SK-N-SH (cell line): ENCODE measurements at regions not wholly inside any gene's neighbourhood (a gene's known extent, or its start where the extent isn't known, plus 50 kb on each side); places are given as distances from the start of the nearest gene placed in this dataset.

Source experiments
- CTCF ChIA-PET: fragments of 300-600, 350-600 bp; formaldehyde crosslinking; extraction: SDS; loops from one replicate; lab custom pipeline; 2021; lab: Yijun Ruan, JAX
- POLR2A ChIA-PET: fragments of 350-600 bp; sonication (Branson Sonifier 250); formaldehyde crosslinking; extraction: SDS; loops from one replicate; lab custom pipeline; 2020; ENCODE audit warnings: antibody characterized with exemption, inconsistent platforms; lab: Yijun Ruan, JAX
- DNase-seq: peaks from one replicate; pipeline ENCODE4 v3.0.0; 2012
- H2AFZ ChIP-seq: fragments of 200-600 bp; sonication (generic); 2 replicates; pipeline ENCODE4 v1.8.1; 2016; ENCODE audit warnings: antibody characterized with exemption, mild to moderate bottlenecking, low read depth
- H3F3A ChIP-seq: fragments of 200-600 bp; sonication (generic); replicated peaks from 2 replicates; pipeline ENCODE3; 2016; ENCODE audit warnings: antibody characterized with exemption, mild to moderate bottlenecking; ENCODE audit not compliant: insufficient read depth
- H3K27ac ChIP-seq, 2 experiments: fragments of 200-500 bp in 1 of 2; fragments of 200-600 bp in 1 of 2; sonication (Bioruptor generic) in 1 of 2; sonication (generic), shearing (Covaris generic) in 1 of 2; 2 replicates each; pipeline versions ENCODE4 v1.5.1 to v1.6.1; 2014 to 2016; ENCODE audit warnings: low read depth in 2 of 2, inconsistent platforms in 1 of 2, low read length in 1 of 2, mild to moderate bottlenecking in 1 of 2, mixed read lengths in 1 of 2
- H3K27me3 ChIP-seq: fragments of 200-600 bp; sonication (generic), shearing (Covaris generic); 2 replicates; pipeline ENCODE4 v1.6.1; 2016; ENCODE audit warnings: mixed run types; ENCODE audit not compliant: insufficient read depth
- H3K36me3 ChIP-seq, 2 experiments: fragments of 200-500 bp in 1 of 2; fragments of 200-600 bp in 1 of 2; sonication (Bioruptor generic) in 1 of 2; sonication (generic) in 1 of 2; replicated peaks in 1 of 2; 2 replicates each; pipeline versions ENCODE3 to v1.5.1; 2014 to 2016; ENCODE audit warnings: low read length in 1 of 2, mild to moderate bottlenecking in 1 of 2; ENCODE audit not compliant: insufficient read depth in 2 of 2, control insufficient read depth in 1 of 2
- H3K4me1 ChIP-seq, 2 experiments: fragments of 200-500 bp in 1 of 2; fragments of 200-600 bp in 1 of 2; sonication (Bioruptor generic) in 1 of 2; sonication (generic), shearing (Covaris generic) in 1 of 2; 2 replicates each; pipeline versions ENCODE4 v1.5.1 to v1.6.1; 2014 to 2016; ENCODE audit warnings: low read depth in 1 of 2, low read length in 1 of 2, mixed run types in 1 of 2; ENCODE audit not compliant: insufficient read depth in 2 of 2, control insufficient read depth in 1 of 2
- H3K4me2 ChIP-seq: fragments of 200-600 bp; sonication (generic), shearing (Covaris generic); 2 replicates; pipeline ENCODE4 v1.6.1; 2017; ENCODE audit warnings: mixed run types
- H3K4me3 ChIP-seq, 2 experiments: fragments of 200-500 bp in 1 of 2; fragments of 200-600 bp in 1 of 2; sonication (Bioruptor generic) in 1 of 2; sonication (generic), shearing (Covaris generic) in 1 of 2; 2 replicates each; pipeline versions ENCODE4 v1.5.1 to v1.8.1; 2014 to 2016; ENCODE audit warnings: low read depth in 2 of 2, inconsistent platforms in 1 of 2, low read length in 1 of 2, mild to moderate bottlenecking in 1 of 2, mixed read lengths in 1 of 2, moderate library complexity in 1 of 2
- H3K79me2 ChIP-seq: fragments of 200-600 bp; sonication (generic); 2 replicates; pipeline ENCODE4 v1.8.1; 2017; ENCODE audit warnings: mild to moderate bottlenecking; ENCODE audit not compliant: insufficient read depth
- H3K9ac ChIP-seq: fragments of 200-600 bp; sonication (generic); 2 replicates; pipeline ENCODE4 v1.6.1; 2017; ENCODE audit warnings: mixed run types
- H3K9me2 ChIP-seq: fragments of 200-600 bp; sonication (generic); 2 replicates; pipeline ENCODE4 v1.6.1; 2017; ENCODE audit warnings: mixed run types
- H3K9me3 ChIP-seq: fragments of 200-600 bp; sonication (generic); 2 replicates; pipeline ENCODE4 v1.6.1; 2017; ENCODE audit warnings: mixed run types, mild to moderate bottlenecking, moderate library complexity
- H4K20me1 ChIP-seq: fragments of 200-600 bp; sonication (generic); 2 replicates; pipeline ENCODE4 v1.6.1; 2017; ENCODE audit warnings: mild to moderate bottlenecking, mixed run types; ENCODE audit not compliant: insufficient read depth
- CHD2 ChIP-seq: fragments of 150-350 bp; IDR thresholded peaks from 2 replicates; pipeline ENCODE4 v1.6.1; 2018; ENCODE audit warnings: low read length; ENCODE audit not compliant: partially characterized antibody
- ELF1 ChIP-seq: IDR thresholded peaks from 2 replicates; pipeline ENCODE4 v1.4.0; 2012
- EP300 ChIP-seq, 2 experiments: IDR thresholded peaks; 2 replicates each; pipeline versions ENCODE4 v1.4.0 to v1.6.1; 2012; ENCODE audit warnings: borderline replicate concordance in 1 of 2, low read depth in 1 of 2, low read length in 1 of 2
- EZH2phosphoT487 ChIP-seq: fragments of 200-600 bp; sonication (generic); IDR thresholded peaks from 2 replicates; pipeline ENCODE4 v1.6.1; 2017; ENCODE audit warnings: low read depth, mixed run types, mild to moderate bottlenecking, antibody characterized with exemption, moderate library complexity, borderline replicate concordance
- GATA2 ChIP-seq: sonication (generic); formaldehyde crosslinking; IDR thresholded peaks from 2 replicates; pipeline ENCODE4 v1.5.0; 2020; ENCODE audit warnings: mild to moderate bottlenecking, missing genetic modification reagents
- MXI1 ChIP-seq: IDR thresholded peaks from 2 replicates; pipeline ENCODE4 v1.6.1; 2012; ENCODE audit warnings: mild to moderate bottlenecking, low read depth, low read length, improper control_type of control experiment
- RAD21 ChIP-seq: IDR thresholded peaks from 2 replicates; pipeline ENCODE4 v1.6.1; 2012; ENCODE audit warnings: mild to moderate bottlenecking, low read length
- RCOR1 ChIP-seq: fragments of 150-350 bp; IDR thresholded peaks from 2 replicates; pipeline ENCODE4 v1.6.1; 2017; ENCODE audit warnings: antibody characterized with exemption, low read length
- REST ChIP-seq: IDR thresholded peaks from 2 replicates; pipeline ENCODE4 v1.6.1; 2012; ENCODE audit warnings: mild to moderate bottlenecking, low read depth, low read length, moderate library complexity
- RXRA ChIP-seq: IDR thresholded peaks from 2 replicates; pipeline ENCODE4 v1.4.0; 2012; ENCODE audit warnings: low read depth, mild to moderate bottlenecking, borderline replicate concordance
- SIN3A ChIP-seq: IDR thresholded peaks from 2 replicates; pipeline ENCODE4 v1.6.1; 2012; ENCODE audit warnings: low read depth, mild to moderate bottlenecking, low read length, moderate library complexity, borderline replicate concordance
- WGBS: methylation state at CpG from one replicate; pipeline ENCODE4 v1.1.6; 2017; ENCODE audit warnings: low lambda C conversion rate; 5-methylcytosine and 5-hydroxymethylcytosine counted together
- TF ChIP-seq, protein P1 (sequence below): fragments of 150-350 bp; IDR thresholded peaks from 2 replicates; pipeline ENCODE4 v1.6.1; 2016; ENCODE audit warnings: mild to moderate bottlenecking, low read depth, low read length
- TF ChIP-seq, protein P2 (sequence below): IDR thresholded peaks from 2 replicates; pipeline ENCODE4 v1.4.0; 2012; ENCODE audit warnings: low read depth

DNA sequence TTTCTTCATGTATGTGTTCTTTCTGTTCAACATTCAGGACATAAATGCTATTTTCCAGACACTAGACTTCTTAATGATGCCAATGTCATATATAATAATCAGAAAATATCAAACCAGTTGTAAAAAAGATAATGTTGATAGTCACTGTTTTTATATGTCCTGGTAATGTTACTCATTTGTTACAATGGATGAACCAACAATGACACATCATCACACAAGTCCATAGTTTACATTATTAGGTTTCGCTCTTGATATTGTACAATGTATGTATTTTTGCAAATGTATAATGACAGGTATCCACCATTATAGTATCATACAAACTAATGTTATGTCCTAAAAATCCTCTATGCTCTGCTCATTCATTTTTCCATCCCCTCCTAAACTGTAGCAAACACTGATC lies 243.8 kb upstream of the CDIN1 start:
- H3K36me3 ChIP-seq, result no peaks in the 10 kb centered on the region
- CTCF ChIA-PET, result no interaction called here
- no peaks in the 10 kb centered on the region for H3K9me2 ChIP-seq
- no peak for DNase-seq
- H3K4me2 ChIP-seq, result no peak overlapping the region
- H4K20me1 ChIP-seq, result no peaks in the 10 kb centered on the region
- POLR2A ChIA-PET, result no interaction called here
- no peaks in the 10 kb centered on the region for H3K79me2 ChIP-seq
- H3K27me3 ChIP-seq, result no peaks in the 10 kb centered on the region
- H3F3A ChIP-seq, result peaks cover 7% of the 10 kb centered on the region
- TF ChIP-seq RAD21, result no peak
- TF ChIP-seq EP300 (IDR thresholded peaks at IDR 0.05; ENCODE audit: borderline replicate concordance in 1 of 2, low read depth in 1 of 2, low read length in 1 of 2), result no peak
- no peak for TF ChIP-seq SIN3A
- no peak for TF ChIP-seq RCOR1
- TF ChIP-seq, protein P1, sequence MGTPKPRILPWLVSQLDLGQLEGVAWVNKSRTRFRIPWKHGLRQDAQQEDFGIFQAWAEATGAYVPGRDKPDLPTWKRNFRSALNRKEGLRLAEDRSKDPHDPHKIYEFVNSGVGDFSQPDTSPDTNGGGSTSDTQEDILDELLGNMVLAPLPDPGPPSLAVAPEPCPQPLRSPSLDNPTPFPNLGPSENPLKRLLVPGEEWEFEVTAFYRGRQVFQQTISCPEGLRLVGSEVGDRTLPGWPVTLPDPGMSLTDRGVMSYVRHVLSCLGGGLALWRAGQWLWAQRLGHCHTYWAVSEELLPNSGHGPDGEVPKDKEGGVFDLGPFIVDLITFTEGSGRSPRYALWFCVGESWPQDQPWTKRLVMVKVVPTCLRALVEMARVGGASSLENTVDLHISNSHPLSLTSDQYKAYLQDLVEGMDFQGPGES, result no peak
- no peak for TF ChIP-seq RXRA
- TF ChIP-seq EZH2phosphoT487, result no peak
- TF ChIP-seq, protein P2, sequence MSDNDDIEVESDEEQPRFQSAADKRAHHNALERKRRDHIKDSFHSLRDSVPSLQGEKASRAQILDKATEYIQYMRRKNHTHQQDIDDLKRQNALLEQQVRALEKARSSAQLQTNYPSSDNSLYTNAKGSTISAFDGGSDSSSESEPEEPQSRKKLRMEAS, result no peak
- TF ChIP-seq ELF1, result no peak
- TF ChIP-seq MXI1, result no peak
- TF ChIP-seq GATA2 (CRISPR knock-in tag), result no peak
- no peak for TF ChIP-seq CHD2
- no peaks in the 10 kb centered on the region for H3K9me3 ChIP-seq
- H3K4me3 ChIP-seq, result no peak overlapping the region
- H3K4me1 ChIP-seq, result peaks cover 0 to 9% of the 10 kb centered on the region in 2 experiments; a peak in 1 of 4 replicates
- H3K9ac ChIP-seq, result no peak overlapping the region
- H2AFZ ChIP-seq, result no peak overlapping the region
- no peak overlapping the region for H3K27ac ChIP-seq
- WGBS, result 100% methylated on average over 1 of the region's 1 CpG

DNA sequence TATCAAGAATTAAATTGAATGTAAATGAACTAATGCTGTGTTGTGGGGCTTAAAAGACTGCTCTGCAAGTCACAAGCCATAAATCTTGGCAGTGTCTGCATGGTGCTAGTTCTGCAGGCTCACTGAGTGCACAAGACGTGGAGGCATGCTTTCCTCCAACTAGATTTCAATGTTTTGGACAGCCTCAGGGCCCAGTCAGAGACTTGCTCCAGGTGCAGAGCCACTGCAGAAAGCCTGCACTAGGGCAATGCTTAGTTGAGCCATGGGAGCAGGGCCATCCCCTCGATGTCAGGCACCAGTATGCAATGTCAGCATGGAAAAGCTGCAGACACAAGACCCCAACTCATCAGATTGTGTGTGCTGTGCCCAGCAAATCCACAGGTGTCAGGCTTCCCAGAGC lies 234.5 kb upstream of the CDIN1 start:
- Histone ChIP-seq H3K9ac (no peak overlapping the region), H3F3A (no peaks in the 10 kb centered on the region), H3K27me3 (no peaks in the 10 kb centered on the region), H4K20me1 (no peaks in the 10 kb centered on the region), H3K9me2 (no peaks in the 10 kb centered on the region), H3K9me3 (no peaks in the 10 kb centered on the region), H3K4me2 (no peak overlapping the region)
- TF ChIP-seq REST, result no peak
- TF ChIP-seq EZH2phosphoT487, result no peak
- TF ChIP-seq, all 33 proteins: peak for 0
- WGBS, result 89% methylated on average over 1 of the region's 2 CpGs
- ChIA-PET POLR2A (no interaction called here), CTCF (no interaction called here)
- Histone ChIP-seq H3K4me1 (peaks cover 0 to 6% of the 10 kb centered on the region in 2 experiments; a peak in 2 of 4 replicates), H3K27ac (no peak overlapping the region), H3K4me3 (no peak overlapping the region), H2AFZ (no peak overlapping the region), H3K36me3 (no peaks in the 10 kb centered on the region), H3K79me2 (no peaks in the 10 kb centered on the region)
- DNase-seq, result no peak
